Stimulated activated naive CD8-positive, alpha-beta T cell treated with anti-CD3 and anti-CD28 coated beads, Interleukin-15, Interleukin-2, amounts not matched to agents 100 U/mL and 50 U/mL, for 24 hours (primary cell): ENCODE measurements at regions not wholly inside any gene's neighbourhood (a gene's known extent, or its start where the extent isn't known, plus 50 kb on each side); places are given as distances from the start of the nearest gene placed in this dataset.

ENCODE experiments used
- ATAC-seq: fragments of 150-1000 bp; cut with Tn5 transposase; one replicate; pipeline ENCODE4 v1.10.0; 2021
- DNase-seq: peaks from one replicate; pipeline ENCODE4 v3.0.0; 2021

GRCh38 chrX:69226459-69227158, 61.4 kb upstream of the PJA1 start:
- no peak for ATAC-seq
- DNase-seq: no peak

- peak; percentile 72 for ATAC-seq
Measured at GRCh38 chrX:69222103-69223090, 57.1 kb upstream of the PJA1 start.

GRCh38 chrX:69221239-69222102, 56.2 kb upstream of the PJA1 start:
- ATAC-seq: no peak

More at GRCh38 chrX:69222103-69223090, 57.1 kb upstream of the PJA1 start:
- DNase-seq: peak; percentile 75

DNA sequence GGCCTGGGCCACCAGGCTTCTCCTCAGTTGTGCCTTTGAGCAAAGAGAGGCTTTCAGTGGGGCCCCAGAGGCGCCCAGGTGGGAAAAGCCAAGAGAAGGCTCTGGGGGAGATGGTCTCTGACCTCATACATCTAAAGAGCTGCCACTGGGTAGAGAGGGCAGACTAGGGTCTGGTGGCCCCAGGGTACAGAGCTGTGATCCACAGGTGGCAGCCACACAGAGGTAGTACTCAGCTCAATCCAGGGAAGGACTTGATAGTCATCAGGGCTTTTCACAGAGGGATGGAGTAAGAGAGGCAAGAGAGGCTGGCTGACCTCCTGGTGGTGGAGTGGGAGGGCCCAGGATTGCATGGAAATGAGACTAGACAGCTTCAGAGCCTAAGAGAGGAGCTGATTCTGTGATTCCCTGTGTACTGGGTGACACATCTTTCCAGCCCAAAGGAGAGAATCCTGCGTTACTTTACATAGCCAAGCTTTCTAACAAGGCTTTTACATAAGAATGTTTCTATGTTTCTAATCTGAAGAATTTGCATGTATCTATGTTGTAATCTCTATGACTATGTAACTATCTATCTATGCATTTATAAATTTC, 53.2 kb upstream of the PJA1 start:
- no peak for ATAC-seq
- no peak for DNase-seq

More at GRCh38 chrX:69221239-69222102, 56.2 kb upstream of the PJA1 start:
- no peak for DNase-seq

DNA sequence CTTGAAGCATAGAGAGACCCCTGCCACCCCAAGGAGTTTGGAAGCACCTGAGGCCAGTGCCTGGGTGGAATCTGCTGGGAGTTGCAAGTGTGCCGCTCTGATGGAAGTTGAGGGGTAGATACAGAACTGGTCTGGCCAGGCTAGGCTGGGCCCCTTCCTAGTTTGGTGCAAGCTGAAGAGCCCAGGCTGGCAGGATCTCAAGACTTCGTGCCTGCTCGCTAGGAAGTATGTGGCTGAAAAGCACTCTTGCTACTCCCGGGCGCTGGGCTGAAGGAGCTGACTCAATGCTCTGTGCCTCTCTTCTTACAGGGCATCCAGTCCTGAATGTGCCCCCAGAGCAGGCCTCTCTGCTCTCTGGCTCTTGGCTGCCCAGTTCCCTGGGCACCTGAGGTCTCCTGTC, 51.7 kb upstream of the PJA1 start:
- ATAC-seq (no peak), DNase-seq (no peak)

DNA sequence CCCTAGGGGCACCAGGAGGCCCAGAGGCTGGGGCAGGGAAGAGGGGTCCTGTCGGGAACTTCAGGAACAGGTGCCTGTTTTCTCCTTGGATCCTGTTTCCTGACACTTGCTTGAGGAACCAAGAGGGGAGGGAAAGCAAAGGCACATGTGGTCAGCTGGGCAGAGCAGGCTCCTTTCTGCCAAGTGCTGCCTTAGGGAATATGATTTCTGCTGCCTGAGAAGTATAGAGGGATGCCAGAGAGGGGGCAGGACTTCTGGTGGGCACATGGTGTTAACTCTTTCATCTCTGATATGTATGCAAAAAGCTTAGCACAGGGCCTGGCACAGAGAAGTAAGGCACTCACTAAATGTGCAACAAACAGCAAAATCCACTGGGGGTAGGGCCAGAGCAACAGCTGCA, 51.2 kb upstream of the PJA1 start:
- DNase-seq: no peak
- ATAC-seq: no peak

GRCh38 chrX:69215161-69215875, 50.1 kb upstream of the PJA1 start:
- ATAC-seq (no peak), DNase-seq (no peak)
